Activated naive CD4-positive, alpha-beta T cell treated with anti-CD3 and anti-CD28 coated beads for 36 hours (primary cell): ENCODE measurements at regions not wholly inside any gene's neighbourhood (a gene's known extent, or its start where the extent isn't known, plus 50 kb on each side); places are given as distances from the start of the nearest gene placed in this dataset.

Experiments used
- CTCF ChIA-PET: fragments of 350-600 bp; sonication (Branson Sonifier 250); formaldehyde crosslinking; loops from one replicate; lab custom pipeline; 2021; ENCODE audit warnings: antibody characterized with exemption; lab: Charles Lee
- DNase-seq: peaks from one replicate; pipeline ENCODE4 v3.0.0-alpha.2; 2020
- H3K27ac Mint-ChIP-seq: one replicate; pipeline ENCODE4 v1.8.0; 2021; ENCODE audit warnings: mild to moderate bottlenecking, mixed read lengths
- H3K27me3 Mint-ChIP-seq: one replicate; pipeline ENCODE4 v1.8.0; 2021; ENCODE audit warnings: low read depth, mixed read lengths
- H3K36me3 Mint-ChIP-seq: one replicate; pipeline ENCODE4 v1.8.0; 2021; ENCODE audit warnings: low read depth, mixed read lengths
- H3K4me1 Mint-ChIP-seq: one replicate; pipeline ENCODE4 v1.8.0; 2021; ENCODE audit warnings: low read depth, mixed read lengths
- H3K4me3 Mint-ChIP-seq: one replicate; pipeline ENCODE4 v1.8.0; 2021; ENCODE audit warnings: mild to moderate bottlenecking, moderate library complexity, mixed read lengths
- H3K9me3 Mint-ChIP-seq: one replicate; pipeline ENCODE4 v1.8.0; 2021; ENCODE audit warnings: mixed read lengths
- intact Hi-C: fragments of 100-400 bp; cut with micrococcal nuclease; formaldehyde crosslinking; loops from one replicate; pipeline ENCODE4 v1.15.1; 2023

- CTCF ChIA-PET, result interaction anchor here (0.8 kb wide), 1 partner anchor 21 kb away, joined by 3 read pairs; no protein-coding TSS in a partner anchor
- Mint-ChIP-seq H3K9me3 (no peaks in the 10 kb centered on the region), H3K27me3 (no peaks in the 10 kb centered on the region), H3K4me1 (no peaks in the 10 kb centered on the region), H3K27ac (no peak overlapping the region), H3K4me3 (no peak overlapping the region), H3K36me3 (no peaks in the 10 kb centered on the region)
- DNase-seq, result no peak
- intact Hi-C loops, result no loop called here
These were observed 836.0 kb downstream of the MAFB start for GRCh38 chr20:39853050-39853449.

- H3K4me3 Mint-ChIP-seq, result no peak overlapping the region
- H3K27ac Mint-ChIP-seq, result no peak overlapping the region
- no peaks in the 10 kb centered on the region for H3K4me1 Mint-ChIP-seq
- CTCF ChIA-PET, result no interaction called here
- H3K36me3 Mint-ChIP-seq, result no peaks in the 10 kb centered on the region
- no peaks in the 10 kb centered on the region for H3K27me3 Mint-ChIP-seq
- no peaks in the 10 kb centered on the region for H3K9me3 Mint-ChIP-seq
- no peak for DNase-seq
- intact Hi-C loops, result no loop called here
These were observed 837.6 kb downstream of the MAFB start for GRCh38 chr20:39851459-39851858.

- no peaks in the 10 kb centered on the region for H3K27me3 Mint-ChIP-seq
- no peak for DNase-seq
- no peak overlapping the region for H3K4me3 Mint-ChIP-seq
- intact Hi-C loops, result no loop called here
- H3K36me3 Mint-ChIP-seq, result no peaks in the 10 kb centered on the region
- CTCF ChIA-PET, result no interaction called here
- H3K4me1 Mint-ChIP-seq, result no peaks in the 10 kb centered on the region
- H3K27ac Mint-ChIP-seq, result no peak overlapping the region
- no peaks in the 10 kb centered on the region for H3K9me3 Mint-ChIP-seq
These were observed 838.2 kb downstream of the MAFB start for GRCh38 chr20:39850821-39851330.

GRCh38 chr20:39850246-39850645 lies 838.8 kb downstream of the MAFB start:
- no peak overlapping the region for H3K27ac Mint-ChIP-seq
- no peak overlapping the region for H3K4me3 Mint-ChIP-seq
- no peaks in the 10 kb centered on the region for H3K9me3 Mint-ChIP-seq
- no peaks in the 10 kb centered on the region for H3K4me1 Mint-ChIP-seq
- no peak for DNase-seq
- no peaks in the 10 kb centered on the region for H3K27me3 Mint-ChIP-seq
- intact Hi-C loops, result no loop called here
- CTCF ChIA-PET, result no interaction called here
- H3K36me3 Mint-ChIP-seq, result no peaks in the 10 kb centered on the region

- Mint-ChIP-seq H3K4me1 (no peaks in the 10 kb centered on the region), H3K4me3 (no peak overlapping the region), H3K9me3 (no peaks in the 10 kb centered on the region), H3K27me3 (no peaks in the 10 kb centered on the region), H3K36me3 (no peaks in the 10 kb centered on the region), H3K27ac (no peak overlapping the region)
- intact Hi-C loops, result no loop called here
- DNase-seq, result no peak
- CTCF ChIA-PET, result no interaction called here
These were observed 839.4 kb downstream of the MAFB start for GRCh38 chr20:39849664-39850063.

- Mint-ChIP-seq H3K27ac (no peak overlapping the region), H3K27me3 (no peaks in the 10 kb centered on the region), H3K4me3 (no peak overlapping the region), H3K36me3 (no peaks in the 10 kb centered on the region), H3K9me3 (no peaks in the 10 kb centered on the region), H3K4me1 (no peaks in the 10 kb centered on the region)
- CTCF ChIA-PET, result no interaction called here
- no peak for DNase-seq
- intact Hi-C loops, result no loop called here
These were observed 839.9 kb downstream of the MAFB start for GRCh38 chr20:39849171-39849570.

- Mint-ChIP-seq H3K27me3 (no peaks in the 10 kb centered on the region), H3K4me3 (no peak overlapping the region), H3K4me1 (no peaks in the 10 kb centered on the region), H3K27ac (no peak overlapping the region), H3K9me3 (no peaks in the 10 kb centered on the region), H3K36me3 (no peaks in the 10 kb centered on the region)
- intact Hi-C loops, result no loop called here
- CTCF ChIA-PET, result interaction anchor here (0.6 kb wide), 1 partner anchor 11 kb away, joined by 3 read pairs; no protein-coding TSS in a partner anchor
- DNase-seq, result no peak
These were observed 849.5 kb downstream of the MAFB start for GRCh38 chr20:39839399-39840119.

- Mint-ChIP-seq H3K4me1 (no peaks in the 10 kb centered on the region), H3K27me3 (no peaks in the 10 kb centered on the region), H3K9me3 (no peaks in the 10 kb centered on the region), H3K36me3 (no peaks in the 10 kb centered on the region), H3K27ac (no peak overlapping the region), H3K4me3 (no peak overlapping the region)
- CTCF ChIA-PET, result no interaction called here
- DNase-seq, result no peak
- intact Hi-C loops, result no loop called here
These were observed 851.5 kb downstream of the MAFB start for GRCh38 chr20:39837561-39837960.

- Mint-ChIP-seq H3K4me1 (no peaks in the 10 kb centered on the region), H3K9me3 (no peaks in the 10 kb centered on the region), H3K36me3 (no peaks in the 10 kb centered on the region), H3K27ac (no peak overlapping the region), H3K27me3 (no peaks in the 10 kb centered on the region), H3K4me3 (no peak overlapping the region)
- CTCF ChIA-PET, result interaction anchor here (0.6 kb wide), 1 partner anchor 47 kb away, joined by 3 read pairs; no protein-coding TSS in a partner anchor
- intact Hi-C loops, result no loop called here
- DNase-seq, result no peak
These were observed 853.8 kb downstream of the MAFB start for GRCh38 chr20:39835130-39835842.

- intact Hi-C loops, result no loop called here
- no peaks in the 10 kb centered on the region for H3K36me3 Mint-ChIP-seq
- no peak for DNase-seq
- no peaks in the 10 kb centered on the region for H3K4me1 Mint-ChIP-seq
- H3K27ac Mint-ChIP-seq, result no peak overlapping the region
- H3K4me3 Mint-ChIP-seq, result no peak overlapping the region
- CTCF ChIA-PET, result no interaction called here
- H3K9me3 Mint-ChIP-seq, result no peaks in the 10 kb centered on the region
- H3K27me3 Mint-ChIP-seq, result no peaks in the 10 kb centered on the region
These were observed 858.1 kb downstream of the MAFB start for GRCh38 chr20:39830903-39831302.

GRCh38 chr20:39829661-39830060 lies 859.4 kb downstream of the MAFB start:
- CTCF ChIA-PET, result interaction anchor here (0.7 kb wide), 1 partner anchor 561 kb away, joined by 3 read pairs; no protein-coding TSS in a partner anchor
- H3K27me3 Mint-ChIP-seq, result peaks cover 3% of the 10 kb centered on the region
- intact Hi-C loops, result no loop called here
- H3K4me1 Mint-ChIP-seq, result no peaks in the 10 kb centered on the region
- no peak overlapping the region for H3K4me3 Mint-ChIP-seq
- peak; percentile 5 for DNase-seq
- no peaks in the 10 kb centered on the region for H3K36me3 Mint-ChIP-seq
- H3K9me3 Mint-ChIP-seq, result no peaks in the 10 kb centered on the region
- no peak overlapping the region for H3K27ac Mint-ChIP-seq

GRCh38 chr20:39829256-39829655 lies 859.8 kb downstream of the MAFB start:
- CTCF ChIA-PET, result interaction anchor here (0.7 kb wide), 1 partner anchor 561 kb away, joined by 3 read pairs; no protein-coding TSS in a partner anchor
- no peaks in the 10 kb centered on the region for H3K9me3 Mint-ChIP-seq
- no peaks in the 10 kb centered on the region for H3K36me3 Mint-ChIP-seq
- DNase-seq, result no peak
- H3K4me3 Mint-ChIP-seq, result no peak overlapping the region
- peaks cover 3% of the 10 kb centered on the region for H3K27me3 Mint-ChIP-seq
- H3K27ac Mint-ChIP-seq, result no peak overlapping the region
- intact Hi-C loops, result no loop called here
- no peaks in the 10 kb centered on the region for H3K4me1 Mint-ChIP-seq
